Neuronal stem cell (in vitro differentiated cells): ENCODE measurements at regions not wholly inside any gene's neighbourhood (a gene's known extent, or its start where the extent isn't known, plus 50 kb on each side); places are given as distances from the start of the nearest gene placed in this dataset.
"Not testable (repeated sequence)": the region's sequence is repeated elsewhere in the genome, so short reads cannot be mapped to it uniquely, and the experiment has no call there.

ENCODE experiments used
- DNase-seq: peaks from one replicate; pipeline ENCODE4 v3.0.0-alpha.2; 2013; ENCODE audit warnings: low spot score
- H2AFZ ChIP-seq: one replicate; pipeline ENCODE4 v1.6.1; 2013; ENCODE audit warnings: mild to moderate bottlenecking, low read length, inconsistent platforms
- H2AK5ac ChIP-seq: 2 replicates; pipeline ENCODE4 v1.6.1; 2013; ENCODE audit warnings: low read depth, mild to moderate bottlenecking, inconsistent platforms, low read length, moderate library complexity, mixed read lengths
- H2BK120ac ChIP-seq: 2 replicates; pipeline ENCODE4 v1.6.1; 2013; ENCODE audit warnings: low read depth, mild to moderate bottlenecking, inconsistent platforms, low read length, moderate library complexity, mixed read lengths
- H2BK12ac ChIP-seq: one replicate; pipeline ENCODE4 v1.6.1; 2013; ENCODE audit warnings: low read length, inconsistent platforms
- H2BK15ac ChIP-seq: 2 replicates; pipeline ENCODE4 v1.6.1; 2013; ENCODE audit warnings: mild to moderate bottlenecking, low read length, inconsistent platforms, mixed read lengths
- H2BK5ac ChIP-seq: one replicate; pipeline ENCODE4 v1.6.1; 2013; ENCODE audit warnings: inconsistent platforms, mild to moderate bottlenecking, low read length, moderate library complexity
- H3K14ac ChIP-seq: one replicate; pipeline ENCODE4 v1.6.1; 2013; ENCODE audit warnings: low read length, inconsistent platforms
- H3K18ac ChIP-seq: 2 replicates; pipeline ENCODE4 v1.6.1; 2013; ENCODE audit warnings: low read length, inconsistent platforms
- H3K23ac ChIP-seq: 2 replicates; pipeline ENCODE4 v1.6.1; 2013; ENCODE audit warnings: low read depth, mild to moderate bottlenecking, mixed read lengths, low read length, inconsistent platforms; ENCODE audit not compliant: poor library complexity
- H3K27ac ChIP-seq: replicated peaks from 3 replicates; pipeline ENCODE4 v1.5.1; 2013; ENCODE audit warnings: low read length, inconsistent platforms
- H3K27me3 ChIP-seq, 3 experiments: 2 replicates each; pipeline ENCODE4 v1.6.1; 2013; ENCODE audit warnings: low read length in 3 of 3, mild to moderate bottlenecking in 2 of 3, inconsistent platforms in 1 of 3, low read depth in 1 of 3, mixed read lengths in 1 of 3, moderate library complexity in 1 of 3; ENCODE audit not compliant: control insufficient read depth in 3 of 3, insufficient read depth in 3 of 3
- H3K36me3 ChIP-seq, 2 donors: replicated peaks in 1 of 2; 2 replicates each; pipeline ENCODE4 v1.6.1; 2013; ENCODE audit warnings: low read length in 2 of 2; ENCODE audit not compliant: control insufficient read depth in 2 of 2, insufficient read depth in 2 of 2
- H3K4ac ChIP-seq: 2 replicates; pipeline ENCODE4 v1.6.1; 2013; ENCODE audit warnings: inconsistent platforms, mild to moderate bottlenecking, low read length, moderate library complexity
- H3K4me1 ChIP-seq, 2 donors: 1 replicate in 1 of 2; 2 replicates in 1 of 2; pipeline ENCODE4 v1.6.1; 2013; ENCODE audit warnings: low read length in 2 of 2, low read depth in 1 of 2; ENCODE audit not compliant: control insufficient read depth in 2 of 2, insufficient read depth in 1 of 2
- H3K4me2 ChIP-seq: one replicate; pipeline ENCODE4 v1.6.1; 2013; ENCODE audit warnings: mild to moderate bottlenecking, low read length, inconsistent platforms; ENCODE audit not compliant: insufficient read depth, poor library complexity, severe bottlenecking
- H3K4me3 ChIP-seq, 2 donors: 2 replicates each; pipeline ENCODE4 v1.5.1; 2013; ENCODE audit warnings: low read length in 2 of 2, mild to moderate bottlenecking in 2 of 2, inconsistent platforms in 1 of 2, moderate library complexity in 1 of 2
- H3K79me1 ChIP-seq: one replicate; pipeline ENCODE4 v1.6.1; 2013; ENCODE audit warnings: low read depth, mild to moderate bottlenecking, inconsistent platforms, low read length, moderate library complexity
- H3K9ac ChIP-seq: one replicate; pipeline ENCODE4 v1.6.1; 2013; ENCODE audit warnings: mild to moderate bottlenecking, low read depth, low read length, inconsistent platforms; ENCODE audit not compliant: poor library complexity
- H3K9me3 ChIP-seq, 2 donors: replicated peaks in 1 of 2; 2 replicates each; pipeline versions ENCODE3 to v1.6.1; 2013; ENCODE audit warnings: low read length in 2 of 2, mild to moderate bottlenecking in 2 of 2, inconsistent platforms in 1 of 2, low read depth in 1 of 2, mixed read lengths in 1 of 2, moderate library complexity in 1 of 2; ENCODE audit not compliant: control insufficient read depth in 2 of 2, insufficient read depth in 1 of 2
- H4K8ac ChIP-seq: one replicate; pipeline ENCODE4 v1.6.1; 2013; ENCODE audit warnings: low read depth, mild to moderate bottlenecking, inconsistent platforms, low read length, moderate library complexity
- H4K91ac ChIP-seq: one replicate; pipeline ENCODE4 v1.6.1; 2013; ENCODE audit warnings: low read length, low read depth, mild to moderate bottlenecking, inconsistent platforms; ENCODE audit not compliant: poor library complexity
- WGBS, 2 donors: extraction: QIAGEN DNeasy Blood & Tissue Kit; methylation state at CpG; one replicate each; pipeline ENCODE4 v1.1.7; 2013; ENCODE audit warnings: missing lambda C conversion rate in 2 of 2, mixed read lengths in 1 of 2; ENCODE audit not compliant: insufficient read length in 2 of 2, insufficient replicate concordance in 1 of 2; ENCODE audit errors: extremely low coverage in 2 of 2; 5-methylcytosine and 5-hydroxymethylcytosine counted together

DNA sequence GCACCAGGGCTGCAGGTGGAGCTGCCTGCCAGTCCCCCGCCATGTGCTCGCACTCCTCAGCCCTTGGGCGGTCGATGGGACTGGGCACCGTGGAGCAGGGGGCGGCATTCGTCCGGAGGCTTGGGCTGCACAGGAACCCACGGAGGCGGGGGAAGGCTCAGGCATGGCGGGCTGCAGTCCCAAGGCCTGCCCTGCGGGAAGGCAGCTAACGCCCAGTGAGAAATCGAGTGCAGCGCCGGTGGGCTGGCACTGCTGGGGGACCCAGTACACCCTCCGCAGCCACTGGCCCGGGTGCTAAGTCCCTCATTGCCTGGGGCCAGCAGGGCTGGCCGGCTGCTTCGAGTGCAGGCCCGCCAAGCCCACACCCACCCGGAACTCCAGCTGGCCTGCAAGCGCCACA lies 130.5 kb upstream of the RXFP2 start:
- not testable (repeated sequence) for H2AK5ac ChIP-seq, H2AFZ ChIP-seq, H3K23ac ChIP-seq, H3K4me1 ChIP-seq, H4K8ac ChIP-seq, H3K4ac ChIP-seq, H2BK5ac ChIP-seq, H2BK120ac ChIP-seq, H2BK12ac ChIP-seq, H3K4me2 ChIP-seq, H3K79me1 ChIP-seq, H4K91ac ChIP-seq, H2BK15ac ChIP-seq, H3K18ac ChIP-seq, H3K14ac ChIP-seq, DNase-seq, H3K9me3 ChIP-seq, H3K36me3 ChIP-seq, H3K27ac ChIP-seq, H3K27me3 ChIP-seq, H3K4me3 ChIP-seq, H3K9ac ChIP-seq
- WGBS, 2 donors: no CpG with 5 or more reads among the region's 23 CpGs

DNA sequence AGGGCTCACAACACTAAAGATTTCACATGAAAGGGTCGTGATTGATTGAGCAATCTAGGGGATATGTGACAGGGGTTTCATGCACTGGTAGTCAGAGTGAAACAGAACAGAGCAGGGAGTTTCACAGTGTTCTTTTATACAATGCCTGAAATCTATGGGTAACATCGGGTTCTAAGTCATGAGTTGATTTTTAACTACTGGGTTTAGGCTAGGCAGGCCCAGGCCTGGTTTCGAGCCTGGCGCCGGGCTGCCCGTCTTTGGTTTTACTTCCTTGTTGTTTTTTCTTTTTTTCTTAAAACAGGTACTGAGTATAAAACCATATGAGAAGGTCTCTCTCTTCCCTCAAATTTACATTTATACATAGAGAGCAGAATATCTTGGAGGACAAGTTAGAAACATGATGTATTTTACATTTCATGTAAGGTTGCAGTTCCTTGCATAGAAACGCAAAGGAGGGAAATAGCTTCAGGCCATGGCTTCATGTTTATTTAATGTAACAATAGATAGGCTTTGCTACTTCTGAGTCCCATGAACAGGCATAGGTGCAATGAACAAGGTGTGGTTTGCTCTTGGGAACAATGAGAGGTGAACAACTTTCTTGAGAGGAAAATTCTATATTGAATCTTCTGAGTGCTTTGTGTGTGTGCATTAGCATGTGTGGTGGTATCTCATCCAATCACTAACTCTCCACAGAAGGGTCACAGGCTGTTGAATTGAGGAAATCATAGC lies 128.9 kb upstream of the RXFP2 start:
- Histone ChIP-seq H2BK15ac (no peak overlapping the region), H3K36me3 (no peaks in the 10 kb centered on the region), H3K18ac (no peak overlapping the region), H2AFZ (no peak overlapping the region), H3K9ac (no peak overlapping the region), H3K9me3 (no peaks in the 10 kb centered on the region), H2AK5ac (no peak overlapping the region), H3K4me2 (no peak overlapping the region), H2BK120ac (no peak overlapping the region), H4K8ac (no peak overlapping the region), H3K4me1 (peaks cover 0 to 1% of the 10 kb centered on the region in 2 donors), H3K4ac (no peak overlapping the region), H3K23ac (no peak overlapping the region), H2BK12ac (no peak overlapping the region), H3K14ac (no peak overlapping the region), H3K27me3 (no peaks in the 10 kb centered on the region), H4K91ac (no peak overlapping the region), H3K79me1 (no peaks in the 10 kb centered on the region), H3K27ac (no peak overlapping the region), H2BK5ac (no peak overlapping the region), H3K4me3 (no peak overlapping the region)
- WGBS, 2 donors: no CpG with 5 or more reads among the region's 7 CpGs
- no peak for DNase-seq

DNA sequence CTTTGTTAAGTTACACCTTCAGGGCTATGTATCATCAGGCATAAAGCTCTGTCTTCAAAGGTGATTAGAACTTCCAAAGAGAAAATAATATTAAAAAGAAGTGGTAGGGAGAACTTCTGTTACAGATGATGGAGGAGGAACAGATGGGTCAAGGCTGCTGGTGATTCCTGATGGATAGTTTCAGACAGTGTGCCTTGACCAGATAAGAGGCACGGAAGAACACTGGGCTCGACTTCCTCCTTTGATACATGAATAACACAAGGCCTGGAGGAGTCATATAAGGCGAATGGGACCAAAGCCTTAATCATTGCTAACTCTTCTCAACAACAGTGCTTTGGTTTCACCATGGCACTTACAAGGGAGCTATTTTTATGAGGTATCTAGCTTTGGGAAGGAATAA lies 128.1 kb upstream of the RXFP2 start:
- no peak overlapping the region for H2BK12ac ChIP-seq
- H4K91ac ChIP-seq: no peak overlapping the region
- H3K4me3 ChIP-seq: no peak overlapping the region
- no peak overlapping the region for H2BK120ac ChIP-seq
- H3K79me1 ChIP-seq: no peaks in the 10 kb centered on the region
- WGBS, 2 donors: no CpG with 5 or more reads among the region's 3 CpGs
- H3K23ac ChIP-seq: no peak overlapping the region
- H4K8ac ChIP-seq: no peak overlapping the region
- H2BK5ac ChIP-seq: no peak overlapping the region
- H2BK15ac ChIP-seq: no peak overlapping the region
- no peak for DNase-seq
- H3K36me3 ChIP-seq: no peaks in the 10 kb centered on the region
- no peaks in the 10 kb centered on the region for H3K27me3 ChIP-seq
- no peak overlapping the region for H3K4ac ChIP-seq
- no peak overlapping the region for H3K18ac ChIP-seq
- H2AFZ ChIP-seq: no peak overlapping the region
- H3K14ac ChIP-seq: no peak overlapping the region
- H2AK5ac ChIP-seq: no peak overlapping the region
- no peaks in the 10 kb centered on the region for H3K9me3 ChIP-seq
- no peak overlapping the region for H3K27ac ChIP-seq
- no peak overlapping the region for H3K9ac ChIP-seq
- H3K4me2 ChIP-seq: no peak overlapping the region
- peaks cover 0 to 1% of the 10 kb centered on the region in 2 donors for H3K4me1 ChIP-seq

DNA sequence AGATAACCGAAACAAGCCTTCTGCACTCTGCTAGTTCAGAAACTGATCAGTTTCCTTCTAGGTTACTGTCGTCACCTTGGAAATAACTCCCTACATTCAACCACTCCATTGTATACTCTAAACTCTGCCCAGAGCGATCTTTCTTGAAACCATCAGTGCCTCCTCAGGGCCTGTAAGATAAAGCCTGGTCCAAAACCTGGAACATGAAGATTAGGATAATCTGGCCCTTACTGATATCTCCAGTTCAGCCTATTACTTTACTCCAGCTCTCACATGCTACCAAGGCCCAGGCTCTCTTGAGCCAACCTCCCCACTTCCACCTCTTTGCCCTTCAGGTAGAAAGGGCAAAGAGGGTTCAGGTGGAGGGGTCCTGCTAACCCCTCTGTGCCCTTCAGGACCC lies 125.3 kb upstream of the RXFP2 start:
- H3K14ac ChIP-seq: no peak overlapping the region
- no peaks in the 10 kb centered on the region for H3K9me3 ChIP-seq
- no peak overlapping the region for H2BK12ac ChIP-seq
- H3K4me2 ChIP-seq: no peak overlapping the region
- H3K27me3 ChIP-seq: no peaks in the 10 kb centered on the region
- H2AK5ac ChIP-seq: no peak overlapping the region
- H3K18ac ChIP-seq: no peak overlapping the region
- H2AFZ ChIP-seq: no peak overlapping the region
- H3K23ac ChIP-seq: no peak overlapping the region
- H3K4ac ChIP-seq: no peak overlapping the region
- no peak overlapping the region for H4K91ac ChIP-seq
- H4K8ac ChIP-seq: no peak overlapping the region
- H3K4me1 ChIP-seq: no peaks in the 10 kb centered on the region
- no peaks in the 10 kb centered on the region for H3K36me3 ChIP-seq
- no peaks in the 10 kb centered on the region for H3K79me1 ChIP-seq
- no peak overlapping the region for H3K4me3 ChIP-seq
- no peak overlapping the region for H2BK5ac ChIP-seq
- no peak overlapping the region for H3K9ac ChIP-seq
- H2BK15ac ChIP-seq: no peak overlapping the region
- no CpG with 5 or more reads among the region's 3 CpGs for WGBS, 2 donors
- H3K27ac ChIP-seq: no peak overlapping the region
- no peak overlapping the region for H2BK120ac ChIP-seq
- no peak for DNase-seq
